ENCODE measurements at regions not wholly inside any gene's neighbourhood (a gene's known extent, or its start where the extent isn't known, plus 50 kb on each side); places are given as distances from the start of the nearest gene placed in this dataset.

DNA sequence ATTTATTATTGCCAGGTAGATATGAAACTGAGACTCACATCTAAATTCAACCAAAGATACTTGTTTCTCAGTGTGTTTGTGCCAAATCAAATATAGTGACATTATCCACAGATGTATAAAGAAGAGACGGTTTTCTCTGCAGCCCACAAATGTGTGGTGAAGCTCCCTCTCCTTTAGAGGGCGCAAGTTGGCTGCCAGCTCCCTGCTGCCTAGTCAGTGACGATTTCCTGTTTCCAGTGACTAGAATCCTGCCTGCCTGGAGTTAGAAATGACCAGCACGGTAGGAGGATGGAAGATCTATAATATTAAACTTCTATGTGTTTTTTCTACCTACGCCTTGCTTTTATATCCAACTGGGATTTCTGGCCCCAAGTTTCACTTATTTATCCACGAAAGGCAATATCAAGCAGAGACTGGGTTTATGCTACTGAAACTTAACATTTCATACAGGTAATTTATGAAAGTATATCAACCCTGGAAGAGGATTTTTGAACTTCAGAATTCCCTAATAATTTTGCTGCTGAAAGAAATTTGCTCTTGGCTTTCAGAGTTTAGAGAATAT, 1793.7 kb upstream of the TENM3 start:
- no peak overlapping the region for H3K4me3 ChIP-seq (ENCODE audit: extremely low read depth, insufficient read depth, low read length, poor library complexity, severe bottlenecking)
- WGBS, 2 experiments (ENCODE audit: insufficient coverage in 2 of 2): 70% methylated on average over 2 of the region's 6 CpGs; no CpG with 5 or more reads in 1 of the 2 experiments
- no peaks in the 10 kb centered on the region for H3K36me3 ChIP-seq (ENCODE audit: control insufficient read depth, insufficient read depth, low read length)
- H3K9me3 ChIP-seq (ENCODE audit: control insufficient read depth, low read length): no peaks in the 10 kb centered on the region
- no peaks in the 10 kb centered on the region for H3K4me1 ChIP-seq (ENCODE audit: control insufficient read depth, insufficient read depth, low read length, poor library complexity, severe bottlenecking)
- H3K27ac ChIP-seq (ENCODE audit: low read depth, low read length, severe bottlenecking): no peak overlapping the region

DNA sequence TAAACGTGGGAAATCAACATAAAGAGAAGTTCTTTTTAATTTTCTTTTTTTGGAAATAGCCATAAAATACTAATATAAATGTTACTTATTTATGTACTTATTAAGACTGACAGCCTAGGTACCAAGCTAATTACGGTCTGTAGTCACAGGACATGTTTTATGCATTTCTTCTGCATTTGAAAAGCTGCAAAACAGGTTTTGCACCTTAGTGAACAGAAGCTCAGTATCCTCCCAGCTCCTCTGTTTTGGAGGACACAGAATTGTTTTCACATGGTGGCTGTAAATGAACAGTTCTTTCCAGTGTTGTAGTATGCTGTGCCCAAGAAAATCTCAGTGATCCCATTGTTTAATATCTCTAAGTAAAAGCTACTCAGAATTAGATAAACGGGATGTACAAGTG, 1788.0 kb upstream of the TENM3 start:
- Histone ChIP-seq H3K4me3 (ENCODE audit: extremely low read depth, insufficient read depth, low read length, poor library complexity, severe bottlenecking) (no peak overlapping the region), H3K9me3 (ENCODE audit: control insufficient read depth, low read length) (no peaks in the 10 kb centered on the region), H3K36me3 (ENCODE audit: control insufficient read depth, insufficient read depth, low read length) (no peaks in the 10 kb centered on the region), H3K4me1 (ENCODE audit: control insufficient read depth, insufficient read depth, low read length, poor library complexity, severe bottlenecking) (no peaks in the 10 kb centered on the region), H3K27ac (ENCODE audit: low read depth, low read length, severe bottlenecking) (no peak overlapping the region)
- 33 to 71% methylated on average over 1 of the region's 3 CpGs for WGBS, 2 experiments (ENCODE audit: insufficient coverage in 2 of 2)

DNA sequence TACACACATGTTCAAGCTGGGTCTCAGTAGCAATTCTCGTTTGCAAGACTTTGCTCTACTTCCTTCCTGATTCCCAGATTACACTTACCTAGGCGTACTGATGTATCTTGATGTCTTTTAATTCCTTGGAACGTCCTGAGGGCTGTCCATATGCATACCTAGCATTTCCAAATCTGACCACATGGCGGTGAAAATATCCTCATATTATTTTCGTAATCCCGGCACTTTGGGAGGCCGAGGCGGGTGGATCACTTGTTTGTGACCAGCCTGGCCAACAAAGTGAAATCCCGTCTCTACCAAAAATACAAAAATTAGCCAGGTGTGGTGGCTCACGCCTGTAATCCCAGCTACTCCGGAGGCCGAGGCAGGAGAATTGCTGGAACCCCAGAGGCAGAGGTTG, 1786.3 kb upstream of the TENM3 start:
- WGBS, 2 experiments (ENCODE audit: insufficient coverage in 2 of 2): 87 to 90% methylated on average over 11 of the region's 12 CpGs
- H3K4me3 ChIP-seq (ENCODE audit: extremely low read depth, insufficient read depth, low read length, poor library complexity, severe bottlenecking): no peak overlapping the region
- H3K36me3 ChIP-seq (ENCODE audit: control insufficient read depth, insufficient read depth, low read length): no peaks in the 10 kb centered on the region
- no peaks in the 10 kb centered on the region for H3K9me3 ChIP-seq (ENCODE audit: control insufficient read depth, low read length)
- no peaks in the 10 kb centered on the region for H3K4me1 ChIP-seq (ENCODE audit: control insufficient read depth, insufficient read depth, low read length, poor library complexity, severe bottlenecking)
- H3K27ac ChIP-seq (ENCODE audit: low read depth, low read length, severe bottlenecking): no peak overlapping the region

DNA sequence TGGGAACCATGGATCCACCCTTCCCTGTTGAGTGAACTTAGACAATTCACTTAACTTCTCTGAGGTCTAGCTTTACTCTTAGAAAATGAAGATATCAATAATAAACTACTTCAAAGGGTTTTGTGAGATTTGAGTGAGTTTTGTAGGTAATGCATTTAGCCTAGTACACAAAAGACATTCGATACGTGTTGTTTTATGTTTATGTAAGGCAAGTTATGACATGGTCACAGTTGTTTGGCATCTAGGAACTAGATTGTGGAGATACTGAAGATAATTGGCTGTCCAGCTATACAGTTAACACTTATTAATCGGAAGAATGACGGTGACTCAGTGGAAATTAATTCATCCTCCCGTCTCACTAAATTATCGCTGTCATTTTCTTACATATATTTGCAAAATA, 1781.1 kb upstream of the TENM3 start:
- no peaks in the 10 kb centered on the region for H3K4me1 ChIP-seq (ENCODE audit: control insufficient read depth, insufficient read depth, low read length, poor library complexity, severe bottlenecking)
- H3K9me3 ChIP-seq (ENCODE audit: control insufficient read depth, low read length): no peaks in the 10 kb centered on the region
- H3K27ac ChIP-seq (ENCODE audit: low read depth, low read length, severe bottlenecking): no peak overlapping the region
- no peak overlapping the region for H3K4me3 ChIP-seq (ENCODE audit: extremely low read depth, insufficient read depth, low read length, poor library complexity, severe bottlenecking)
- no peaks in the 10 kb centered on the region for H3K36me3 ChIP-seq (ENCODE audit: control insufficient read depth, insufficient read depth, low read length)
- WGBS, 2 experiments (ENCODE audit: insufficient coverage in 2 of 2): no CpG with 5 or more reads among the region's 6 CpGs

DNA sequence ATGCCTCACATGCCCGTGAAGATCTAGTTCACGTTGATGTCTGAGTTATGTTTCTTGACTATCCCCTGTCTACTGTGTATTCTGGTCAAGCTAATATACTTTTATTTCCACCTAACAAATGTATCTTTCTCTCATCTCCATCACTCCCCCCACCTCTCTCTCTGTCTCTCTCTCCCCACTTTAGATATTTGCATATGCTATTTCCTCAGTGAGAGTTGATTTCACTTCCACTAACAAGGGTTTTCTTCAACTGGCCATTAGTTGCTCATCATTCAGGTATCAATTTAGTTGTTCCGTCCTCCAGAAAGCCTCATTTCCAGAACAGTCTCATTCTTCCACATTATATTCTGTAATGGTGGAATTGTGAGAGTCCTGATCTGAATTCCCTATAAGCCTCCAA, 1777.8 kb upstream of the TENM3 start:
- Histone ChIP-seq H3K4me3 (ENCODE audit: extremely low read depth, insufficient read depth, low read length, poor library complexity, severe bottlenecking) (no peak overlapping the region), H3K36me3 (ENCODE audit: control insufficient read depth, insufficient read depth, low read length) (no peaks in the 10 kb centered on the region), H3K4me1 (ENCODE audit: control insufficient read depth, insufficient read depth, low read length, poor library complexity, severe bottlenecking) (peaks cover 7% of the 10 kb centered on the region), H3K27ac (ENCODE audit: low read depth, low read length, severe bottlenecking) (no peak overlapping the region), H3K9me3 (ENCODE audit: control insufficient read depth, low read length) (no peaks in the 10 kb centered on the region)
- 82 to 100% methylated on average over 2 of the region's 3 CpGs for WGBS, 2 experiments (ENCODE audit: insufficient coverage in 2 of 2)

DNA sequence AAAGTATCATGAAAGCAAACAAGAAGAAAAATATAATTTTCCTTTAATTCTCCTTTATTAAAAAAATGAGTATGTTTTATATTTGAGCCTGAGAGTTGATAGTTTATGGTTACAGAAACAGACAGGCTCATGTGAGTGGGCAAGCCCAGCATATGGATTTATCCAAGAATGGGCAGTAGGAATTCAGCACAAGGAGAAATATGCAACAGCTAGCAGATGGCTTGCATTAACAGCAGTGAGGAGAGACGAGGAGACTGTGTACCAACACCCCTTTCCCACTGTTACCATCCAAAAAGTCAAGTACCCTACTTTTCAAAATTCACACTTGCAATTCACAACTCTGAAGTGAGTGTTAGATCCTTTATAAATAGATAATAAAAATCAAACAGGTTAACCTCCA, 1760.2 kb upstream of the TENM3 start:
- WGBS, 2 experiments (ENCODE audit: insufficient coverage in 2 of 2): no CpG with 5 or more reads among the region's 1 CpG
- no peaks in the 10 kb centered on the region for H3K4me1 ChIP-seq (ENCODE audit: control insufficient read depth, insufficient read depth, low read length, poor library complexity, severe bottlenecking)
- H3K9me3 ChIP-seq (ENCODE audit: control insufficient read depth, low read length): no peaks in the 10 kb centered on the region
- no peak overlapping the region for H3K27ac ChIP-seq (ENCODE audit: low read depth, low read length, severe bottlenecking)
- no peak overlapping the region for H3K4me3 ChIP-seq (ENCODE audit: extremely low read depth, insufficient read depth, low read length, poor library complexity, severe bottlenecking)
- no peaks in the 10 kb centered on the region for H3K36me3 ChIP-seq (ENCODE audit: control insufficient read depth, insufficient read depth, low read length)

DNA sequence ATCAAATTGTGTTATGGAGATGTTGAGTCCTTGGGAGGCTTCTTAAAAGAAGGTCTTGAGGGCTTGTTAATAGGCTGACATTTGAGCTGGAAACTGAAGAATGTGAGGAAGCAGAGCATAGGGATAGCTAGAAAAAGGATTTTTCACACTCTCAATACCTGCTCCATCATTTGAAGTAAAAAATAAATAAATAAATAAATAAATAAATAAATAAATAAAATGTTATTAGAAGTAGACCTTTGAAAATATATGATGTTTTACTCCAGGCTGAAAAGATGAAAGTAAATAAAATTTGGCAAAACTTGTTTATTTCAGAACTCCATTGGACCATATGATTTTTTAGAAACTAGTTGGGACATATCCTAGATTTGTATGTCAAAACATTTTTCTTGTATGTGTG, 1757.8 kb upstream of the TENM3 start:
- Histone ChIP-seq H3K27ac (ENCODE audit: low read depth, low read length, severe bottlenecking) (no peak overlapping the region), H3K9me3 (ENCODE audit: control insufficient read depth, low read length) (no peaks in the 10 kb centered on the region), H3K4me1 (ENCODE audit: control insufficient read depth, insufficient read depth, low read length, poor library complexity, severe bottlenecking) (no peaks in the 10 kb centered on the region), H3K4me3 (ENCODE audit: extremely low read depth, insufficient read depth, low read length, poor library complexity, severe bottlenecking) (no peak overlapping the region), H3K36me3 (ENCODE audit: control insufficient read depth, insufficient read depth, low read length) (no peaks in the 10 kb centered on the region)

DNA sequence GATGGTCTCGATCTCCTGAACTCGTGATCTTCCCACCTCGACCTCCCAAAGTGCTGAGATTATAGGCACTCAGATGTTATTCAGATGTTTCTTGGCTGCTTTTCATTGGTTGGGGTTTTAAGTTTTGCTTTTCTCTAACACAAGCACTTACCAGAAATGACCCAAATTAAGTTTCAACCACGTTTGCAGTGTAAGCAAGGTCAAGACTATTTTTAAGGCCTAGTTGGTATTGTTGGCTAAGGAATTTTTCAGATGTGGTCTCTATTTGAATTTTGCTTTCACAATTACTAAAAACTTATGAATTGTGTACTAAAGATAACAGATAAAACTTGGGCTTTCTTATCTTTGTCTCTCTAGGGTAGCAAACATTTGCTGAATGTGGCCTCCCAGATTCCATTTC, 1756.9 kb upstream of the TENM3 start:
- no peak overlapping the region for H3K27ac ChIP-seq (ENCODE audit: low read depth, low read length, severe bottlenecking)
- no peak overlapping the region for H3K4me3 ChIP-seq (ENCODE audit: extremely low read depth, insufficient read depth, low read length, poor library complexity, severe bottlenecking)
- 100% methylated on average over 3 of the region's 4 CpGs for WGBS, 2 experiments (ENCODE audit: insufficient coverage in 2 of 2)
- no peaks in the 10 kb centered on the region for H3K36me3 ChIP-seq (ENCODE audit: control insufficient read depth, insufficient read depth, low read length)
- H3K4me1 ChIP-seq (ENCODE audit: control insufficient read depth, insufficient read depth, low read length, poor library complexity, severe bottlenecking): peaks cover 3% of the 10 kb centered on the region
- no peaks in the 10 kb centered on the region for H3K9me3 ChIP-seq (ENCODE audit: control insufficient read depth, low read length)

DNA sequence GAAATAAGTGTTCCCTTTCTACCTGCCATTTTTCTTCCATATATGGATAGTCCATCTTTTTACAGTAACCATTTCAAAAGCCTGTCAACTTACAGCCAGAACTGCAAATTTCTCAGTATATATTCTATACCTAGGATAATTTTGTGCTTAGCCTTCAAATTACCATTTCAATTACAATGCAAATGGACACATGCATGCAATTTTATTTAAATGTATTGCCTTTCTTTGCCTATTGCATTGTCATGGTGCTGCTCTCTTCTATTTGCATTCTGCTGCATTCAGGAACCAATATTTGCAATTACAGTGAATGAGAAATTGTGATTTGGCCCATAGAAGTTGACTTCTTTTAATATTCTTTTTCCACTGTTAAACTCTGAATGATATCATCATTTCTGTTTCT, 1753.4 kb upstream of the TENM3 start:
- H3K4me1 ChIP-seq (ENCODE audit: control insufficient read depth, insufficient read depth, low read length, poor library complexity, severe bottlenecking): peaks cover 5% of the 10 kb centered on the region
- H3K4me3 ChIP-seq (ENCODE audit: extremely low read depth, insufficient read depth, low read length, poor library complexity, severe bottlenecking): no peak overlapping the region
- no peaks in the 10 kb centered on the region for H3K9me3 ChIP-seq (ENCODE audit: control insufficient read depth, low read length)
- H3K27ac ChIP-seq (ENCODE audit: low read depth, low read length, severe bottlenecking): no peak overlapping the region
- H3K36me3 ChIP-seq (ENCODE audit: control insufficient read depth, insufficient read depth, low read length): no peaks in the 10 kb centered on the region

DNA sequence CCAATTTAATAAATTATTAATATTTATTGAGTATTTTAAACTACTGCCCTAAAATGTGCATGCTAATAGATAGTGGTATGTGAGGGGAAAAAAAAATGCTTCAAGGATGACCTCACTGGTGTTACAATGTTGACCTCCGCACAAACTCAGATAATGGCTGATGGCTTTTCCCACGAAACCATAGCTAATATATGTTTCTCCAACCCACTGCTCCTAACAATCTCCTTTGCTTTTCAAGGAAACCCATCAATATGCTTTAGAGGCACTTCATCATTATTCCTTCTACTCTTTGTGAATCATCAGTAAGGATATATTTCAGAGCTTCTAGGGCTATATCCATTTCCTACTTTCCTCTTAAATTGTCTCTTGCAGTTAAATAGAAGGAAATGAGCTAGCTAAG, 1752.0 kb upstream of the TENM3 start:
- H3K4me3 ChIP-seq (ENCODE audit: extremely low read depth, insufficient read depth, low read length, poor library complexity, severe bottlenecking): no peak overlapping the region
- 100% methylated on average over 2 of the region's 2 CpGs; no CpG with 5 or more reads in 1 of the 2 experiments for WGBS, 2 experiments (ENCODE audit: insufficient coverage in 2 of 2)
- peaks cover 5% of the 10 kb centered on the region for H3K4me1 ChIP-seq (ENCODE audit: control insufficient read depth, insufficient read depth, low read length, poor library complexity, severe bottlenecking)
- H3K36me3 ChIP-seq (ENCODE audit: control insufficient read depth, insufficient read depth, low read length): no peaks in the 10 kb centered on the region
- no peak overlapping the region for H3K27ac ChIP-seq (ENCODE audit: low read depth, low read length, severe bottlenecking)
- H3K9me3 ChIP-seq (ENCODE audit: control insufficient read depth, low read length): no peaks in the 10 kb centered on the region

DNA sequence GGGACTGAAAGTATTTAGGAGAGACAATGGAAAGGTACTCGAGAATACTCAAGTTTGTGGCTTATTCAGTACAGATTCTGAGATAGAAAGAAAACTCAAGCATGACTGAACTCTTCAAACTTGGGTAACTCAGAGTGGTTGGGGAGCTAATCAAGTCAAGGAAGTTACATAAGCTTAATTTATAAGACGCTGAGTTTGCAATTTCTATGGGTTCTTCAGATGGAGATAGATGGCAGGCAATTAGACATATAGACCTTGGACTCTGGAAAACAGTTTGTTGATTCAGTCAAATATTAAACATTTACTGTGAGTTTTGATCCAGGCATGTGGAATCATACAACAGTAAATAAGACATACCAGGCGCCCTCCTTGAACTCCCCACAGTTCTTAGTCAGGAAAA, 1749.9 kb upstream of the TENM3 start:
- Histone ChIP-seq H3K4me3 (ENCODE audit: extremely low read depth, insufficient read depth, low read length, poor library complexity, severe bottlenecking) (no peak overlapping the region), H3K9me3 (ENCODE audit: control insufficient read depth, low read length) (no peaks in the 10 kb centered on the region), H3K36me3 (ENCODE audit: control insufficient read depth, insufficient read depth, low read length) (no peaks in the 10 kb centered on the region), H3K27ac (ENCODE audit: low read depth, low read length, severe bottlenecking) (no peak overlapping the region), H3K4me1 (ENCODE audit: control insufficient read depth, insufficient read depth, low read length, poor library complexity, severe bottlenecking) (peaks cover 5% of the 10 kb centered on the region)
- WGBS, 2 experiments (ENCODE audit: insufficient coverage in 2 of 2): 79 to 93% methylated on average over 1 to 2 of the region's 3 CpGs

DNA sequence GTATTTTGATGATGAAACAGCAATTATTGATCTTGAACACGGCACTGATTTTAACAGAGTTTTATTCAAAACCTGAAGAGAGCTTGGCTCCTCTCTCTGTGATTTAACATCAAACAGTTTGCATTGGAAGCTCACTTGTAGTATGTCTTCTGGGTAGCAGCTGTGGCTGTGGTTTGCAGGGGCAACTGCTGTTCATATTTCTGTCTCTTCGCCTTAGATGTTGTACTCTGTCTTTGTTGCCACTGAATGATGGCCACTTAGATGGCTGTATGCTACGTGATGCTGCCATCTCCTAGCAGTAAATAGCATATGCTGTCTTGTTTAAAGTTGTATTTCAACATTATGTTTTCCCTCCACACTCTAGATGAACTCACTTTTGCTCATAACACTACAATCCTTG, 1743.0 kb upstream of the TENM3 start:
- Histone ChIP-seq H3K27ac (ENCODE audit: low read depth, low read length, severe bottlenecking) (no peak overlapping the region), H3K4me1 (ENCODE audit: control insufficient read depth, insufficient read depth, low read length, poor library complexity, severe bottlenecking) (no peaks in the 10 kb centered on the region), H3K36me3 (ENCODE audit: control insufficient read depth, insufficient read depth, low read length) (no peaks in the 10 kb centered on the region), H3K9me3 (ENCODE audit: control insufficient read depth, low read length) (no peaks in the 10 kb centered on the region), H3K4me3 (ENCODE audit: extremely low read depth, insufficient read depth, low read length, poor library complexity, severe bottlenecking) (no peak overlapping the region)
- WGBS, 2 experiments (ENCODE audit: insufficient coverage in 2 of 2): 83 to 93% methylated on average over 1 to 2 of the region's 3 CpGs

Data from mesodermal cell (in vitro differentiated cells).